Uterus (tissue), 2 donors: ENCODE measurements at regions not wholly inside any gene's neighbourhood (a gene's known extent, or its start where the extent isn't known, plus 50 kb on each side); places are given as distances from the start of the nearest gene placed in this dataset.

Experiments
- POLR2A ChIP-seq, 2 donors: fragments of 450-650 bp; IDR thresholded peaks; one replicate each; pipeline ENCODE4 v1.6.1; 2016; ENCODE audit warnings: antibody characterized with exemption in 2 of 2, mild to moderate bottlenecking in 1 of 2, moderate library complexity in 1 of 2
- TF ChIP-seq, protein P1 (sequence below), 4 experiments: fragments of 200-600 bp in 2 of 4; fragments of 450-650 bp in 2 of 4; sonication (generic) in 2 of 4; IDR thresholded peaks; one replicate each; pipeline ENCODE4 v1.5.1; 2016 to 2019; ENCODE audit warnings: antibody characterized with exemption in 4 of 4, mild to moderate bottlenecking in 2 of 4, moderate library complexity in 1 of 4

DNA sequence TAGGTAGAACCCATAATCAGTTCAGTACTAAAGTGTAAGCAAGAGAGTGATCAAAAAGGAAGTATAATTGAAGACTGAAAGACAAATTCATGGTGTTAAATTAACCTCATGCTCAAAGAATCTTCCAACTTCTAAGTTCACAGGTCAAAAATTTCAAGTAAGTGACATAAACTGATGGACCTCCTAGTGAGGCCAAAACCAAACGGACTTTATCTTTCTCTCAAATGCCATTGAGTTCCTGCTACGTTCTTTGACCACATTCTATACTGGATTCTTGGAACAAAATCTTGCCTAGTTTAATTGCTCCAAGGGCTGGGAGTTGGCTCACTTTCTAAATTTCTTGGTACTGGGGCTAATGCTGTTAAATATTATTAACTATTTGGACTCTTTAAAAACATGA is 794.9 kb downstream of the TLE4 start:
- TF ChIP-seq POLR2A (IDR thresholded peaks at IDR 0.05) = no peak
- TF ChIP-seq, protein P1, sequence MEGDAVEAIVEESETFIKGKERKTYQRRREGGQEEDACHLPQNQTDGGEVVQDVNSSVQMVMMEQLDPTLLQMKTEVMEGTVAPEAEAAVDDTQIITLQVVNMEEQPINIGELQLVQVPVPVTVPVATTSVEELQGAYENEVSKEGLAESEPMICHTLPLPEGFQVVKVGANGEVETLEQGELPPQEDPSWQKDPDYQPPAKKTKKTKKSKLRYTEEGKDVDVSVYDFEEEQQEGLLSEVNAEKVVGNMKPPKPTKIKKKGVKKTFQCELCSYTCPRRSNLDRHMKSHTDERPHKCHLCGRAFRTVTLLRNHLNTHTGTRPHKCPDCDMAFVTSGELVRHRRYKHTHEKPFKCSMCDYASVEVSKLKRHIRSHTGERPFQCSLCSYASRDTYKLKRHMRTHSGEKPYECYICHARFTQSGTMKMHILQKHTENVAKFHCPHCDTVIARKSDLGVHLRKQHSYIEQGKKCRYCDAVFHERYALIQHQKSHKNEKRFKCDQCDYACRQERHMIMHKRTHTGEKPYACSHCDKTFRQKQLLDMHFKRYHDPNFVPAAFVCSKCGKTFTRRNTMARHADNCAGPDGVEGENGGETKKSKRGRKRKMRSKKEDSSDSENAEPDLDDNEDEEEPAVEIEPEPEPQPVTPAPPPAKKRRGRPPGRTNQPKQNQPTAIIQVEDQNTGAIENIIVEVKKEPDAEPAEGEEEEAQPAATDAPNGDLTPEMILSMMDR (IDR thresholded peaks at IDR 0.05) = no peak
